ENCODE measurements at regions not wholly inside any gene's neighbourhood (a gene's known extent, or its start where the extent isn't known, plus 50 kb on each side); places are given as distances from the start of the nearest gene placed in this dataset.

DNA sequence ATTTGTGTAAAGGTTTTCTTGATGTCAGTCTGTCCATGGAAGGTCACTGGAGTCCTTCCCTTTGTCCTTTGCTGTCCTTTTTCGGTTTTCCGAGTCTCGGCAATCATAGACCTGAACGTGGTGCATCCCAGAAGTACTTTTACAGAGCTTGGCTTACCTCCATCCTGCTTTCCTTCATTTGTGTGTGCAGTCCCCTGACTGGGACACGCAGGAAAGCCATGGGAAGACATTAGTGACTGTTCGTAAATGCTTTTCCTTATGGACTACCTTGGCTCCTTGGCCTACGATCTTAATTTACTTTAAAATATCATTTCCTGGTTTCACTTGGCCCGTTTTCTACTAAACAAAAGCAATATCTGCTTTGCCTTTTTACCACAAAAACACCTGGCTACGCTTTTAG is 328.4 kb upstream of the RARB start:
- TF ChIP-seq CTCF (conservative IDR thresholded peaks at IDR 0.05; ENCODE audit: low read length), result no peak
- no peak for TF ChIP-seq EZH2phosphoT487 (IDR thresholded peaks at IDR 0.05; ENCODE audit: borderline replicate concordance, low read depth, low read length)

Measured in OCI-LY7 (cell line).